H1 (cell line): ENCODE measurements at regions not wholly inside any gene's neighbourhood (a gene's known extent, or its start where the extent isn't known, plus 50 kb on each side); places are given as distances from the start of the nearest gene placed in this dataset.

Experiments
- CTCF ChIA-PET: fragments of 300-600 bp; sonication (Branson Sonifier 250); formaldehyde crosslinking; loops from one replicate; lab custom pipeline; 2021; ENCODE audit not compliant: partially characterized antibody; lab: Charles Lee
- POLR2A ChIA-PET: fragments of 300-600 bp; sonication (Branson Sonifier 250); formaldehyde crosslinking; loops from one replicate; lab custom pipeline; 2021; ENCODE audit warnings: inconsistent platforms; ENCODE audit not compliant: partially characterized antibody; lab: Charles Lee
- DNase-seq, 2 experiments: peaks; one replicate each; pipeline versions ENCODE4 v3.0.0 to v3.0.0-alpha.2; 2010 to 2022; ENCODE audit warnings: low spot score in 2 of 2, low read depth in 1 of 2, mixed read lengths in 1 of 2
- FAIRE-seq: peaks from 2 replicates; lab custom pipeline; 2011; peaks lifted over from hg19 to GRCh38; lab: Jason Lieb, UNC
- H2AFZ ChIP-seq: 2 replicates; pipeline ENCODE4 v1.8.1; 2012; ENCODE audit warnings: low read length, inconsistent platforms
- H2AK5ac ChIP-seq: 2 replicates; pipeline ENCODE4 v1.6.1; 2013; ENCODE audit warnings: low read depth, low read length
- H2BK120ac ChIP-seq: replicated peaks from 2 replicates; pipeline ENCODE3; 2013; ENCODE audit warnings: low read depth, low read length, inconsistent platforms
- H2BK12ac ChIP-seq: 2 replicates; pipeline ENCODE4 v1.6.1; 2013; ENCODE audit warnings: low read depth, low read length
- H2BK15ac ChIP-seq: 2 replicates; pipeline ENCODE4 v1.6.1; 2013; ENCODE audit warnings: low read length
- H2BK20ac ChIP-seq: 2 replicates; pipeline ENCODE4 v1.6.1; 2013; ENCODE audit warnings: low read length
- H2BK5ac ChIP-seq: 2 replicates; pipeline ENCODE4 v1.6.1; 2013; ENCODE audit warnings: low read depth, low read length
- H3K14ac ChIP-seq: 2 replicates; pipeline ENCODE4 v1.6.1; 2013; ENCODE audit warnings: inconsistent platforms; ENCODE audit not compliant: insufficient read length
- H3K18ac ChIP-seq: 2 replicates; pipeline ENCODE4 v1.6.1; 2013; ENCODE audit warnings: low read length; ENCODE audit errors: extremely low read depth
- H3K23ac ChIP-seq: 2 replicates; pipeline ENCODE4 v1.6.1; 2013; ENCODE audit warnings: inconsistent platforms; ENCODE audit not compliant: insufficient read length
- H3K23me2 ChIP-seq: 2 replicates; pipeline ENCODE4 v1.6.1; 2013; ENCODE audit warnings: low read depth, low read length
- H3K27ac ChIP-seq: 2 replicates; pipeline ENCODE4 v1.6.1; 2011; ENCODE audit warnings: low read depth, low read length, inconsistent platforms
- H3K27me3 ChIP-seq, 4 experiments: replicated peaks in 1 of 4; 1 replicate in 1 of 4; 2 replicates in 3 of 4; pipeline versions ENCODE4 v1.6.1 to v1.8.1; 2011 to 2013; ENCODE audit warnings: low read length in 3 of 4, mild to moderate bottlenecking in 3 of 4, inconsistent platforms in 2 of 4, mixed read lengths in 2 of 4, moderate library complexity in 1 of 4; ENCODE audit not compliant: control insufficient read depth in 3 of 4, insufficient read depth in 3 of 4; ENCODE audit errors: extremely low read depth in 1 of 4
- H3K36me3 ChIP-seq, 4 experiments: 2 replicates each; pipeline versions ENCODE4 v1.6.1 to v1.8.1; 2011 to 2013; ENCODE audit warnings: mild to moderate bottlenecking in 4 of 4, low read length in 3 of 4, moderate library complexity in 2 of 4, control low read depth in 1 of 4, inconsistent platforms in 1 of 4; ENCODE audit not compliant: insufficient read depth in 4 of 4, control insufficient read depth in 2 of 4
- H3K4ac ChIP-seq: replicated peaks from 2 replicates; pipeline ENCODE3; 2013; ENCODE audit warnings: low read length, low read depth, mixed read lengths, inconsistent platforms; ENCODE audit not compliant: insufficient read length
- H3K4me1 ChIP-seq, 4 experiments: replicated peaks in 1 of 4; 1 replicate in 1 of 4; 2 replicates in 3 of 4; pipeline versions ENCODE4 v1.6.1 to v1.8.1; 2011 to 2013; ENCODE audit warnings: low read length in 3 of 4, inconsistent platforms in 2 of 4, mixed read lengths in 1 of 4; ENCODE audit not compliant: insufficient read depth in 4 of 4, control insufficient read depth in 3 of 4
- H3K4me2 ChIP-seq, 2 experiments: 2 replicates each; pipeline versions ENCODE4 v1.6.1 to v1.8.1; 2011 to 2013; ENCODE audit warnings: low read depth in 2 of 2, low read length in 2 of 2, control low read depth in 1 of 2, inconsistent platforms in 1 of 2, mild to moderate bottlenecking in 1 of 2; ENCODE audit not compliant: insufficient read depth in 1 of 2
- H3K4me3 ChIP-seq, 4 experiments: fragments of 200-600, 300-600 bp in 1 of 4; sonication (generic), shearing (Covaris generic), sonication (Bioruptor Twin) in 1 of 4; 2 replicates each; pipeline versions ENCODE4 v1.5.1 to v1.8.1; 2011 to 2016; ENCODE audit warnings: low read length in 4 of 4, low read depth in 3 of 4, control low read depth in 2 of 4, inconsistent platforms in 2 of 4, mild to moderate bottlenecking in 2 of 4, mixed read lengths in 1 of 4, moderate library complexity in 1 of 4; ENCODE audit not compliant: insufficient read depth in 2 of 4; ENCODE audit errors: extremely low read depth in 1 of 4
- H3K56ac ChIP-seq: replicated peaks from 2 replicates; pipeline ENCODE3; 2013; ENCODE audit warnings: low read depth, mild to moderate bottlenecking, mixed read lengths, low read length, inconsistent platforms; ENCODE audit not compliant: insufficient read length
- H3K79me1 ChIP-seq: 2 replicates; pipeline ENCODE4 v1.6.1; 2013; ENCODE audit warnings: low read depth, low read length, control low read depth
- H3K79me2 ChIP-seq, 2 experiments: 2 replicates each; pipeline versions ENCODE4 v1.6.1 to v1.8.1; 2012 to 2013; ENCODE audit warnings: low read length in 2 of 2, mild to moderate bottlenecking in 2 of 2, inconsistent platforms in 1 of 2; ENCODE audit not compliant: insufficient read depth in 2 of 2, control insufficient read depth in 1 of 2
- H3K9ac ChIP-seq, 4 experiments: replicated peaks in 1 of 4; 1 replicate in 1 of 4; 2 replicates in 3 of 4; pipeline versions ENCODE4 v1.6.1 to v1.8.1; 2011 to 2013; ENCODE audit warnings: low read depth in 3 of 4, low read length in 3 of 4, control low read depth in 2 of 4, mild to moderate bottlenecking in 2 of 4, moderate library complexity in 2 of 4, inconsistent platforms in 1 of 4; ENCODE audit errors: extremely low read depth in 1 of 4
- H3K9me3 ChIP-seq, 2 experiments: 2 replicates each; pipeline versions ENCODE4 v1.6.1 to v1.8.1; 2012 to 2013; ENCODE audit warnings: mild to moderate bottlenecking in 2 of 2, moderate library complexity in 2 of 2, control low read depth in 1 of 2, inconsistent platforms in 1 of 2, low read depth in 1 of 2, low read length in 1 of 2, mixed read lengths in 1 of 2; ENCODE audit not compliant: insufficient read depth in 2 of 2
- H4K20me1 ChIP-seq, 2 experiments: replicated peaks in 1 of 2; 2 replicates each; pipeline versions ENCODE3 to v1.8.1; 2011 to 2013; ENCODE audit warnings: inconsistent platforms in 2 of 2, low read length in 2 of 2, mild to moderate bottlenecking in 1 of 2; ENCODE audit not compliant: insufficient read depth in 2 of 2, control insufficient read depth in 1 of 2
- H4K5ac ChIP-seq: 2 replicates; pipeline ENCODE4 v1.6.1; 2013; ENCODE audit warnings: low read length, low read depth, mixed read lengths, inconsistent platforms; ENCODE audit not compliant: insufficient read length
- H4K8ac ChIP-seq: 2 replicates; pipeline ENCODE4 v1.8.0; 2013; ENCODE audit warnings: mild to moderate bottlenecking, moderate library complexity, low read length, inconsistent platforms; ENCODE audit not compliant: insufficient read depth; ENCODE audit errors: extremely low read depth
- H4K91ac ChIP-seq: replicated peaks from 2 replicates; pipeline ENCODE3; 2013; ENCODE audit warnings: low read length, mixed read lengths, inconsistent platforms; ENCODE audit not compliant: insufficient read length
- POLR2A ChIP-seq, 2 experiments: IDR thresholded peaks; 1 replicate in 1 of 2; 2 replicates in 1 of 2; pipeline ENCODE4 v1.6.1; 2011; ENCODE audit warnings: low read depth in 2 of 2, low read length in 2 of 2, mild to moderate bottlenecking in 2 of 2; ENCODE audit errors: control extremely low read depth in 1 of 2
- WGBS, 2 experiments: shearing (Covaris generic) in 1 of 2; methylation state at CpG; one replicate each; pipeline versions ENCODE4 v1.1.6 to v1.1.7; 2013 to 2015; ENCODE audit warnings: low lambda C conversion rate in 2 of 2, mixed read lengths in 2 of 2, inconsistent platforms in 1 of 2, low coverage in 1 of 2, missing lambda C conversion rate in 1 of 2; ENCODE audit not compliant: insufficient replicate concordance in 2 of 2, insufficient coverage in 1 of 2, insufficient read length in 1 of 2; ENCODE audit errors: extremely low coverage in 1 of 2, missing lambda C conversion rate in 1 of 2; 5-methylcytosine and 5-hydroxymethylcytosine counted together

DNA sequence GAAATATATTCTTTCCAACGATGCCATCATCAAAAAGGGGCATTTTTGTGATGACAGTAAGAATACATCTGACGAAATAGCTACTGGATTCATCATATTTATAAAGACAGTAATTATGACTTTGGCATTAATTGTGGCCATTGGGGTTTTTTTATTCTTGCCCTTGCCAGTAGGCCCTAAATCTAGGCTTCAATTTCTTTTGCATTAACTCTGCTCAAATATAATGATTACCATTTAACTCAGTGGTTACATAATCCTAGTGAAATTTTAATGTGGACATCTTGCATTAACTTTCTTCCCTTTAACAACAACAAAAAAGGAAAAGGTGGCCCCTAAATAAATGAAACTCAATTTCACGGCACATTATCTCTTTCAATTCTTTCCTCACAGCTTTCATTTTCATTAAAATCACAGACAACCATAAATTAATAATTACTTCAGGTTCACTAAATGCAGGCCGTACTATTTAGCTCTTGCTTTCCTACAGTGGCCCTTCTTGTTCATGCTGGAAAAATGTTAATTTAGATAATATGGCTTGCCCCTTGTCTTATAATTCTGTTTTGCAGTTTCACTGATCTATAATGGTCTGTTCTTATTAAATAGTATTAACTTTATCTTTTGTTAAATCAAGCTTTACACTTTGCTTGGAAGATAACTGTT lies 615.6 kb downstream of the DACH1 start:
- Histone ChIP-seq H2AFZ (no peak overlapping the region), H3K4ac (no peak overlapping the region)

More for the DNA sequence above, 615.6 kb downstream of the DACH1 start:
- no peak for TF ChIP-seq POLR2A (IDR thresholded peaks at IDR 0.05; ENCODE audit: control extremely low read depth in 1 of 2, low read depth in 2 of 2, low read length in 2 of 2)
- TF ChIP-seq, all 59 proteins: peak for 0
- no peak overlapping the region for H2BK120ac ChIP-seq
- H3K14ac ChIP-seq, result no peak overlapping the region
- no peak overlapping the region for H3K18ac ChIP-seq
- no peak overlapping the region for H2BK5ac ChIP-seq
- no peak overlapping the region for H3K23ac ChIP-seq
- no peak overlapping the region for H4K8ac ChIP-seq
- H2BK12ac ChIP-seq, result no peak overlapping the region
- no peak overlapping the region for H2AK5ac ChIP-seq
- H3K4me2 ChIP-seq, result no peak overlapping the region
- H3K27ac ChIP-seq, result no peak overlapping the region
- no peaks in the 10 kb centered on the region for H3K79me2 ChIP-seq
- no peak overlapping the region for H3K9ac ChIP-seq
- no peaks in the 10 kb centered on the region for H4K20me1 ChIP-seq
- no peak overlapping the region for H2BK15ac ChIP-seq
- DNase-seq (no peak), FAIRE-seq (no peak)
- H4K5ac ChIP-seq, result no peak overlapping the region
- H3K79me1 ChIP-seq, result no peaks in the 10 kb centered on the region
- H3K4me3 ChIP-seq, result no peak overlapping the region
- no peaks in the 10 kb centered on the region for H3K9me3 ChIP-seq
- POLR2A ChIA-PET, result no interaction called here
- 94% methylated on average over 4 of the region's 4 CpGs; no CpG with 5 or more reads in 1 of the 2 experiments for WGBS, 2 experiments
- no peaks in the 10 kb centered on the region for H3K4me1 ChIP-seq
- CTCF ChIA-PET, result interaction anchor here (0.6 to 1.4 kb wide), 3 partner anchors 12 to 447 kb away, joined by 3 read pairs; no protein-coding TSS in a partner anchor
- H3K56ac ChIP-seq, result no peak overlapping the region
- no peaks in the 10 kb centered on the region for H3K27me3 ChIP-seq
- H3K36me3 ChIP-seq, result no peaks in the 10 kb centered on the region
- H4K91ac ChIP-seq, result no peak overlapping the region
- H3K23me2 ChIP-seq, result no peaks in the 10 kb centered on the region
- H2BK20ac ChIP-seq, result no peak overlapping the region
